ENCODE measurements at regions not wholly inside any gene's neighbourhood (a gene's known extent, or its start where the extent isn't known, plus 50 kb on each side); places are given as distances from the start of the nearest gene placed in this dataset.

GRCh38 chr4:114264452-114264851 lies 285.0 kb upstream of the ARSJ start:
- no CpG with 5 or more reads among the region's 1 CpG for WGBS (ENCODE audit: insufficient coverage)

GRCh38 chr4:114264877-114265291 lies 285.4 kb upstream of the ARSJ start:
- no peak overlapping the region for H3K27ac ChIP-seq (ENCODE audit: low read length)
- WGBS (ENCODE audit: insufficient coverage), result no CpG with 5 or more reads among the region's 1 CpG
- H3K4me3 ChIP-seq (ENCODE audit: low read length), result no peak overlapping the region
- H3K36me3 ChIP-seq (ENCODE audit: control insufficient read depth, insufficient read depth, low read length), result no peaks in the 10 kb centered on the region
- DNase-seq, result no peak
- no peaks in the 10 kb centered on the region for H3K9me3 ChIP-seq (replicated peaks; ENCODE audit: control insufficient read depth, low read depth, low read length)
- H3K27me3 ChIP-seq (ENCODE audit: control insufficient read depth, insufficient read depth, low read length), result no peaks in the 10 kb centered on the region
- H3K4me1 ChIP-seq (ENCODE audit: control insufficient read depth, insufficient read depth, low read length), result no peaks in the 10 kb centered on the region

More at GRCh38 chr4:114264452-114264851, 285.0 kb upstream of the ARSJ start:
- H3K4me3 ChIP-seq (ENCODE audit: low read length), result no peak overlapping the region
- no peak for DNase-seq
- no peaks in the 10 kb centered on the region for H3K36me3 ChIP-seq (ENCODE audit: control insufficient read depth, insufficient read depth, low read length)
- no peaks in the 10 kb centered on the region for H3K4me1 ChIP-seq (ENCODE audit: control insufficient read depth, insufficient read depth, low read length)
- H3K27ac ChIP-seq (ENCODE audit: low read length), result no peak overlapping the region
- no peaks in the 10 kb centered on the region for H3K9me3 ChIP-seq (replicated peaks; ENCODE audit: control insufficient read depth, low read depth, low read length)
- no peaks in the 10 kb centered on the region for H3K27me3 ChIP-seq (ENCODE audit: control insufficient read depth, insufficient read depth, low read length)

DNA sequence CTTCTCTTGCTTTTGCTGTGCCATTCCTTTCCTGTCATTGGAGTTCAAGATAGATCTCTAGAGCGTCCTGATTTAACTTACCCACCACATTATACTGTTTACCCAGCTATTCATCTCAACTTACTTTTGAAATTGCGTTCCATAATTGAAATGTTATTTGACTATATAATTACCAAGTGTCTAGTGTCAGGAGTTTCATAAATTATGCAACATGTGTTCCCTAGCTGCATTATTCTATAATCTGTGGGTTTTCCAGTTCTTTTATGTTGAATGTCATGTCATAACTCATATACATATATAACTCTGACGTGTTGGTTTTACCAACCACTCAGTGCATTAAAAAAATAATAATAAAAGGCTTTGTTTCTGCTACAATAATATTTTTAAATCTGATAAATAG lies 285.9 kb upstream of the ARSJ start:
- WGBS (ENCODE audit: insufficient coverage), result no CpG with 5 or more reads among the region's 3 CpGs
- Histone ChIP-seq H3K4me1 (ENCODE audit: control insufficient read depth, insufficient read depth, low read length) (no peaks in the 10 kb centered on the region), H3K36me3 (ENCODE audit: control insufficient read depth, insufficient read depth, low read length) (no peaks in the 10 kb centered on the region)

GRCh38 chr4:114267976-114268375 lies 288.5 kb upstream of the ARSJ start:
- no peaks in the 10 kb centered on the region for H3K9me3 ChIP-seq (replicated peaks; ENCODE audit: control insufficient read depth, low read depth, low read length)
- H3K4me1 ChIP-seq (ENCODE audit: control insufficient read depth, insufficient read depth, low read length), result no peaks in the 10 kb centered on the region
- no CpG with 5 or more reads among the region's 1 CpG for WGBS (ENCODE audit: insufficient coverage)
- no peak for DNase-seq
- no peak overlapping the region for H3K27ac ChIP-seq (ENCODE audit: low read length)
- no peaks in the 10 kb centered on the region for H3K36me3 ChIP-seq (ENCODE audit: control insufficient read depth, insufficient read depth, low read length)
- no peaks in the 10 kb centered on the region for H3K27me3 ChIP-seq (ENCODE audit: control insufficient read depth, insufficient read depth, low read length)
- H3K4me3 ChIP-seq (ENCODE audit: low read length), result no peak overlapping the region

More for the DNA sequence above, 285.9 kb upstream of the ARSJ start:
- H3K4me3 ChIP-seq (ENCODE audit: low read length), result no peak overlapping the region
- H3K9me3 ChIP-seq (replicated peaks; ENCODE audit: control insufficient read depth, low read depth, low read length), result no peaks in the 10 kb centered on the region
- no peaks in the 10 kb centered on the region for H3K27me3 ChIP-seq (ENCODE audit: control insufficient read depth, insufficient read depth, low read length)
- no peak for DNase-seq
- H3K27ac ChIP-seq (ENCODE audit: low read length), result no peak overlapping the region

DNA sequence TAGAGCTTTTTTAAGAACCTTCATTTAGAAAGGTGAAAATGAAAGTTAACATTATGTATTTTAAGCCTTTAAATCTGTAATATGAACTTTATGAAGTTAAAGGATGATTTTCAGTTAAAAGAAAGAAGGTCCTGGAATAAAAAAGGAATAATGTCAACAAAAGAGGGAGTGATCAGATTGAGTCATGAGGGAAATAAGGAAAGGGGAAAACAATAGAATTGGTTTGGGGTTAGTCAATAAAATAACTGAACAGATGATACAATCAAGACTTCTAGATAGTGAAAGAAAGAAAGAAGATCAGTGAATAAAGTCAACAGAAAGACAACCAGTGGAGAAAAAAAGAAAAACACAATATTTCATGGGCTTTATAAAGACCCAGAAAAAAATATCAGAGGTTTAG lies 291.6 kb upstream of the ARSJ start:
- no peak overlapping the region for H3K27ac ChIP-seq (ENCODE audit: low read length)
- H3K36me3 ChIP-seq (ENCODE audit: control insufficient read depth, insufficient read depth, low read length), result no peaks in the 10 kb centered on the region
- no peak for DNase-seq
- no peaks in the 10 kb centered on the region for H3K4me1 ChIP-seq (ENCODE audit: control insufficient read depth, insufficient read depth, low read length)
- no peak overlapping the region for H3K4me3 ChIP-seq (ENCODE audit: low read length)
- H3K9me3 ChIP-seq (replicated peaks; ENCODE audit: control insufficient read depth, low read depth, low read length), result no peaks in the 10 kb centered on the region
- H3K27me3 ChIP-seq (ENCODE audit: control insufficient read depth, insufficient read depth, low read length), result no peaks in the 10 kb centered on the region

DNA sequence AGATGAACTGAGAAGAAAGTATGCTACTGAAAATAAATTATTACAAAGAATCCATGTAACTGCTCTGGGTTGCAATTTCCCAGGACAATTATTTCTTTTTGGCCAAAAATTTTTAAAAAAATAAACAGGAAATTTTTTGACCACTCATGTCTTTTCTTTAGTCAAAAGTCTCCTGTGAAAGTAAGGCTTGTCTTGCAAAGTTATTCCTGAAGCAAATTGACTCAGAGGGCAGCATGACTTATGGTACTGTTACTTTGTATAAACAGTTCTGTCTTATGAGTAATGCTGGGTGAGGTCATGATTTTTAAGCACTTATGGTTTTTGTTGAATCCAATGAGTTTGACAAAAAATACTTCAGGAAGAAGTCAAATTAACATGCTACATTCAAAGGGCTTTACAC lies 292.8 kb upstream of the ARSJ start:
- H3K36me3 ChIP-seq (ENCODE audit: control insufficient read depth, insufficient read depth, low read length), result no peaks in the 10 kb centered on the region

DNA sequence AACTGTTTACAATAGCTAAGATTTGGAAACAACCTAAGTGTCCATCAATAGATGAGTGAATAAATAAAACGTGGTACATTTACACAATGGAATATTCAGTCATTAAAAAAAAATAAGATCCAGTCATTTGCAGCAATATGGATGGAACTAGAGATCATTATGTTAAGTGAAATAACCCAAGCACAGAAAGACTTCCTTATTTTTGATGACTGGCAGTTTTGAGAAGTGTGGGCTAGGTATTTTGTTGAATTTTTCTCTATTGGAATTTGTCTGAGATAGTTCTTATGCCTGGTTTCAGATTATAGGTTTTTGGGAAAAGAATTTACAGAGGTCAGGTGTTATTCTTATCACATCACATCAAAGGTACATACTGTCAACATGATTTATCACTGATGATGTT lies 293.8 kb upstream of the ARSJ start:
- H3K4me1 ChIP-seq (ENCODE audit: control insufficient read depth, insufficient read depth, low read length), result no peaks in the 10 kb centered on the region
- H3K36me3 ChIP-seq (ENCODE audit: control insufficient read depth, insufficient read depth, low read length), result no peaks in the 10 kb centered on the region
- no peak overlapping the region for H3K4me3 ChIP-seq (ENCODE audit: low read length)
- WGBS (ENCODE audit: insufficient coverage), result no CpG with 5 or more reads among the region's 1 CpG
- H3K27me3 ChIP-seq (ENCODE audit: control insufficient read depth, insufficient read depth, low read length), result no peaks in the 10 kb centered on the region
- no peaks in the 10 kb centered on the region for H3K9me3 ChIP-seq (replicated peaks; ENCODE audit: control insufficient read depth, low read depth, low read length)
- no peak overlapping the region for H3K27ac ChIP-seq (ENCODE audit: low read length)
- no peak for DNase-seq

More for the DNA sequence above, 292.8 kb upstream of the ARSJ start:
- Histone ChIP-seq H3K27me3 (ENCODE audit: control insufficient read depth, insufficient read depth, low read length) (no peaks in the 10 kb centered on the region), H3K4me1 (ENCODE audit: control insufficient read depth, insufficient read depth, low read length) (no peaks in the 10 kb centered on the region), H3K9me3 (replicated peaks; ENCODE audit: control insufficient read depth, low read depth, low read length) (no peaks in the 10 kb centered on the region), H3K4me3 (ENCODE audit: low read length) (no peak overlapping the region), H3K27ac (ENCODE audit: low read length) (no peak overlapping the region)
- peak; percentile 16 for DNase-seq

GRCh38 chr4:114277690-114278089 lies 298.2 kb upstream of the ARSJ start:
- H3K27me3 ChIP-seq (ENCODE audit: control insufficient read depth, insufficient read depth, low read length), result no peaks in the 10 kb centered on the region
- H3K4me1 ChIP-seq (ENCODE audit: control insufficient read depth, insufficient read depth, low read length), result no peaks in the 10 kb centered on the region
- H3K36me3 ChIP-seq (ENCODE audit: control insufficient read depth, insufficient read depth, low read length), result no peaks in the 10 kb centered on the region
- H3K27ac ChIP-seq (ENCODE audit: low read length), result no peak overlapping the region
- no peak overlapping the region for H3K4me3 ChIP-seq (ENCODE audit: low read length)
- DNase-seq, result no peak
- no peaks in the 10 kb centered on the region for H3K9me3 ChIP-seq (replicated peaks; ENCODE audit: control insufficient read depth, low read depth, low read length)
- WGBS (ENCODE audit: insufficient coverage), result no CpG with 5 or more reads among the region's 2 CpGs

GRCh38 chr4:114279066-114279465 lies 299.6 kb upstream of the ARSJ start:
- Histone ChIP-seq H3K4me1 (ENCODE audit: control insufficient read depth, insufficient read depth, low read length) (no peaks in the 10 kb centered on the region), H3K9me3 (replicated peaks; ENCODE audit: control insufficient read depth, low read depth, low read length) (no peaks in the 10 kb centered on the region), H3K36me3 (ENCODE audit: control insufficient read depth, insufficient read depth, low read length) (no peaks in the 10 kb centered on the region), H3K27ac (ENCODE audit: low read length) (no peak overlapping the region), H3K4me3 (ENCODE audit: low read length) (no peak overlapping the region), H3K27me3 (ENCODE audit: control insufficient read depth, insufficient read depth, low read length) (no peaks in the 10 kb centered on the region)
- no peak for DNase-seq
- 100% methylated on average over 1 of the region's 2 CpGs for WGBS (ENCODE audit: insufficient coverage)

DNA sequence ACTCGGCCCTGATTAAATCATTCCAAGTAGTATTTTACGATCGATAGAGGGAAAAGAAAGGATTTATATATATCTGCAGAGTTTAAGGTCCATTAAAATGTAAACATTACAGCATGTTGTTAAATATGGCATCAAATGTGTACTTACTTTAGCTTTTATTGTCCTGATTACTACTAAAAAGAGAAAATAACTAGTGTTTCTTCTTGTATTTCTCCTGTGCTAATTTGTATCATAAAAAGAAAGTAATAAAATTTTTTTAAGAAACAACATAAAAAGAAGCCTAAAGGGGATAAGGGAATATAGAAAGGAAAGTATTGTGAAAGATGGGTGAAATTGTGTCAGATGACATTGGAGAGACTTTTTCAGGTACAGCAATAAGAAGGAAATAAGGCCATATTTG lies 300.3 kb upstream of the ARSJ start:
- H3K4me1 ChIP-seq (ENCODE audit: control insufficient read depth, insufficient read depth, low read length), result no peaks in the 10 kb centered on the region
- DNase-seq, result no peak
- H3K9me3 ChIP-seq (replicated peaks; ENCODE audit: control insufficient read depth, low read depth, low read length), result no peaks in the 10 kb centered on the region
- H3K27ac ChIP-seq (ENCODE audit: low read length), result no peak overlapping the region
- H3K27me3 ChIP-seq (ENCODE audit: control insufficient read depth, insufficient read depth, low read length), result no peaks in the 10 kb centered on the region
- H3K36me3 ChIP-seq (ENCODE audit: control insufficient read depth, insufficient read depth, low read length), result no peaks in the 10 kb centered on the region
- no peak overlapping the region for H3K4me3 ChIP-seq (ENCODE audit: low read length)
- WGBS (ENCODE audit: insufficient coverage), result no CpG with 5 or more reads among the region's 3 CpGs

- Histone ChIP-seq H3K9me3 (replicated peaks; ENCODE audit: control insufficient read depth, low read depth, low read length) (no peaks in the 10 kb centered on the region), H3K36me3 (ENCODE audit: control insufficient read depth, insufficient read depth, low read length) (no peaks in the 10 kb centered on the region), H3K4me1 (ENCODE audit: control insufficient read depth, insufficient read depth, low read length) (no peaks in the 10 kb centered on the region), H3K27me3 (ENCODE audit: control insufficient read depth, insufficient read depth, low read length) (no peaks in the 10 kb centered on the region), H3K27ac (ENCODE audit: low read length) (no peak overlapping the region), H3K4me3 (ENCODE audit: low read length) (no peak overlapping the region)
- DNase-seq, result no peak
These were observed 301.2 kb upstream of the ARSJ start for GRCh38 chr4:114280645-114281044.
